ENCODE measurements at regions not wholly inside any gene's neighbourhood (a gene's known extent, or its start where the extent isn't known, plus 50 kb on each side); places are given as distances from the start of the nearest gene placed in this dataset.

- TF ChIP-seq CTCF (IDR thresholded peaks at IDR 0.05; ENCODE audit: insufficient read depth in 1 of 2, low read depth in 1 of 2, low read length in 1 of 2, severe bottlenecking in 1 of 2, unreplicated experiment in 1 of 2), result no peak
- Mint-ChIP-seq H3K4me1 (ENCODE audit: low read depth, unreplicated experiment) (peaks cover 8% of the 10 kb centered on the region), H3K4me3 (ENCODE audit: unreplicated experiment) (no peak overlapping the region), H3K36me3 (ENCODE audit: insufficient read depth, unreplicated experiment) (no peaks in the 10 kb centered on the region), H3K9me3 (ENCODE audit: unreplicated experiment) (no peaks in the 10 kb centered on the region), H3K27ac (ENCODE audit: unreplicated experiment) (no peak overlapping the region), H3K27me3 (ENCODE audit: insufficient read depth, unreplicated experiment) (no peaks in the 10 kb centered on the region)
- CTCF ChIA-PET, result interaction anchor here (0.9 to 1.0 kb wide), 2 partner anchors 9 to 339 kb away, joined by 3 to 4 read pairs; no protein-coding TSS in a partner anchor
- H3K4me1 ChIP-seq, result peaks cover 11% of the 10 kb centered on the region
- H3K9me3 ChIP-seq, result no peaks in the 10 kb centered on the region
- intact Hi-C loops (cut with micrococcal nuclease; ENCODE audit: unreplicated experiment), result loop anchor here (10.0 kb wide), 1 partner anchor 172 kb away; the partner anchor contains the start of gene SULF2
- H3K4me3 ChIP-seq (ENCODE audit: low read depth, low read length), result no peak overlapping the region
- no peaks in the 10 kb centered on the region for H3K36me3 ChIP-seq (ENCODE audit: control insufficient read depth, insufficient read depth, low read length)
- no peaks in the 10 kb centered on the region for H3K27me3 ChIP-seq (replicated peaks; ENCODE audit: control insufficient read depth, insufficient read depth, low read length)
- POLR2A ChIA-PET, result no interaction called here
- DNase-seq, result no peak
- no TSS peak for BruUV-seq (replicated peaks)
Observed at GRCh38 chr20:47957135-47957534, 171.9 kb upstream of the SULF2 start.

- Histone ChIP-seq H3K4me3 (ENCODE audit: low read depth, low read length) (no peak overlapping the region), H3K4me1 (peaks cover 11% of the 10 kb centered on the region), H3K36me3 (ENCODE audit: control insufficient read depth, insufficient read depth, low read length) (no peaks in the 10 kb centered on the region), H3K9me3 (no peaks in the 10 kb centered on the region), H3K27me3 (replicated peaks; ENCODE audit: control insufficient read depth, insufficient read depth, low read length) (no peaks in the 10 kb centered on the region)
- no peak for DNase-seq
- Mint-ChIP-seq H3K27me3 (ENCODE audit: insufficient read depth, unreplicated experiment) (no peaks in the 10 kb centered on the region), H3K4me3 (ENCODE audit: unreplicated experiment) (no peak overlapping the region), H3K36me3 (ENCODE audit: insufficient read depth, unreplicated experiment) (no peaks in the 10 kb centered on the region), H3K4me1 (ENCODE audit: low read depth, unreplicated experiment) (peaks cover 8% of the 10 kb centered on the region), H3K9me3 (ENCODE audit: unreplicated experiment) (no peaks in the 10 kb centered on the region), H3K27ac (ENCODE audit: unreplicated experiment) (no peak overlapping the region)
- no peak for TF ChIP-seq CTCF (IDR thresholded peaks at IDR 0.05; ENCODE audit: insufficient read depth in 1 of 2, low read depth in 1 of 2, low read length in 1 of 2, severe bottlenecking in 1 of 2, unreplicated experiment in 1 of 2)
- no TSS peak for BruUV-seq (replicated peaks)
- intact Hi-C loops (cut with micrococcal nuclease; ENCODE audit: unreplicated experiment), result loop anchor here (10.0 kb wide), 1 partner anchor 172 kb away; the partner anchor contains the start of gene SULF2
- ChIA-PET CTCF (interaction anchor here (1.0 kb wide), 2 partner anchors 8 to 547 kb away, joined by 3 to 5 read pairs; no protein-coding TSS in a partner anchor), POLR2A (no interaction called here)
Observed at GRCh38 chr20:47956268-47956995, 171.2 kb upstream of the SULF2 start.

GRCh38 chr20:47953471-47953870 is 168.2 kb upstream of the SULF2 start:
- no peaks in the 10 kb centered on the region for H3K4me1 Mint-ChIP-seq (ENCODE audit: low read depth, unreplicated experiment)
- intact Hi-C loops (cut with micrococcal nuclease; ENCODE audit: unreplicated experiment), result loop anchor here (10.0 kb wide), 1 partner anchor 169 kb away; the partner anchor contains the start of gene SULF2
- Histone ChIP-seq H3K4me1 (no peaks in the 10 kb centered on the region), H3K9me3 (no peaks in the 10 kb centered on the region), H3K36me3 (ENCODE audit: control insufficient read depth, insufficient read depth, low read length) (no peaks in the 10 kb centered on the region), H3K27me3 (replicated peaks; ENCODE audit: control insufficient read depth, insufficient read depth, low read length) (no peaks in the 10 kb centered on the region), H3K4me3 (ENCODE audit: low read depth, low read length) (no peak overlapping the region)
- no peak overlapping the region for H3K4me3 Mint-ChIP-seq (ENCODE audit: unreplicated experiment)
- BruUV-seq (replicated peaks), result no TSS peak
- H3K27ac Mint-ChIP-seq (ENCODE audit: unreplicated experiment), result no peak overlapping the region
- ChIA-PET CTCF (no interaction called here), POLR2A (no interaction called here)
- H3K27me3 Mint-ChIP-seq (ENCODE audit: insufficient read depth, unreplicated experiment), result no peaks in the 10 kb centered on the region
- DNase-seq, result no peak
- no peaks in the 10 kb centered on the region for H3K36me3 Mint-ChIP-seq (ENCODE audit: insufficient read depth, unreplicated experiment)
- TF ChIP-seq CTCF (IDR thresholded peaks at IDR 0.05; ENCODE audit: insufficient read depth in 1 of 2, low read depth in 1 of 2, low read length in 1 of 2, severe bottlenecking in 1 of 2, unreplicated experiment in 1 of 2), result no peak
- H3K9me3 Mint-ChIP-seq (ENCODE audit: unreplicated experiment), result no peaks in the 10 kb centered on the region

Measured in Caco-2 (cell line).